ENCODE measurements at regions not wholly inside any gene's neighbourhood (a gene's known extent, or its start where the extent isn't known, plus 50 kb on each side); places are given as distances from the start of the nearest gene placed in this dataset.

GRCh38 chr6:14783594-14783993 lies 462.3 kb upstream of the JARID2 start:
- TF ChIP-seq, protein P1, sequence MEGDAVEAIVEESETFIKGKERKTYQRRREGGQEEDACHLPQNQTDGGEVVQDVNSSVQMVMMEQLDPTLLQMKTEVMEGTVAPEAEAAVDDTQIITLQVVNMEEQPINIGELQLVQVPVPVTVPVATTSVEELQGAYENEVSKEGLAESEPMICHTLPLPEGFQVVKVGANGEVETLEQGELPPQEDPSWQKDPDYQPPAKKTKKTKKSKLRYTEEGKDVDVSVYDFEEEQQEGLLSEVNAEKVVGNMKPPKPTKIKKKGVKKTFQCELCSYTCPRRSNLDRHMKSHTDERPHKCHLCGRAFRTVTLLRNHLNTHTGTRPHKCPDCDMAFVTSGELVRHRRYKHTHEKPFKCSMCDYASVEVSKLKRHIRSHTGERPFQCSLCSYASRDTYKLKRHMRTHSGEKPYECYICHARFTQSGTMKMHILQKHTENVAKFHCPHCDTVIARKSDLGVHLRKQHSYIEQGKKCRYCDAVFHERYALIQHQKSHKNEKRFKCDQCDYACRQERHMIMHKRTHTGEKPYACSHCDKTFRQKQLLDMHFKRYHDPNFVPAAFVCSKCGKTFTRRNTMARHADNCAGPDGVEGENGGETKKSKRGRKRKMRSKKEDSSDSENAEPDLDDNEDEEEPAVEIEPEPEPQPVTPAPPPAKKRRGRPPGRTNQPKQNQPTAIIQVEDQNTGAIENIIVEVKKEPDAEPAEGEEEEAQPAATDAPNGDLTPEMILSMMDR (conservative IDR thresholded peaks at IDR 0.05; ENCODE audit: control insufficient read depth, insufficient read depth, low read depth, low read length), result no peak
- DNase-seq (ENCODE audit: low read depth), result no peak
- H3K4me3 ChIP-seq (ENCODE audit: control insufficient read depth, low read depth, low read length), result no peak overlapping the region

GRCh38 chr6:14784596-14785492 lies 461.0 kb upstream of the JARID2 start:
- H3K4me3 ChIP-seq (ENCODE audit: control insufficient read depth, low read depth, low read length), result no peak overlapping the region
- no peak for DNase-seq (ENCODE audit: low read depth)
- TF ChIP-seq, protein P1 (conservative IDR thresholded peaks at IDR 0.05; ENCODE audit: control insufficient read depth, insufficient read depth, low read depth, low read length), result no peak

- TF ChIP-seq, protein P1 (conservative IDR thresholded peaks at IDR 0.05; ENCODE audit: control insufficient read depth, insufficient read depth, low read depth, low read length), result no peak
- no peak overlapping the region for H3K4me3 ChIP-seq (ENCODE audit: control insufficient read depth, low read depth, low read length)
- DNase-seq (ENCODE audit: low read depth), result no peak
Measured at GRCh38 chr6:14785493-14785790, 460.4 kb upstream of the JARID2 start.

DNA sequence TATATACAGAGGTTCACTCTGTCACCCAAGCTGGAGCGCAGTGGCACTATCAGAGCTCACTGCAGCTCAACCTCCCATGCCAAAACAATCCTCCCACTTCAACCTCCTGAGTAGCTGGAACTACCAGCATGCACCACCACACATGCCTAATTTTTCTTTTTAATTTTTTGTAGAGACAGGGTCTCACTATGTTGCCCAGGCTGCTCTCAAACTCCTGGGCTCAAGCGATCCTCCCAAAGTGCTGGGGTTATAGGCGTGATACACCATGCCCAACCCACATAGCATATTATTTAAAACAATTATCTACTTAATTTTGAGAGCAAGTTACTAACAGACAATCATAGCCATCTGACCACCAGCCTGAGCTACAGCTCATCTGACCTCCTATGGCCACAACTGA lies 459.9 kb upstream of the JARID2 start:
- no peak for DNase-seq (ENCODE audit: low read depth)
- no peak overlapping the region for H3K4me3 ChIP-seq (ENCODE audit: control insufficient read depth, low read depth, low read length)
- TF ChIP-seq, protein P1 (conservative IDR thresholded peaks at IDR 0.05; ENCODE audit: control insufficient read depth, insufficient read depth, low read depth, low read length), result no peak

- TF ChIP-seq, protein P1 (conservative IDR thresholded peaks at IDR 0.05; ENCODE audit: control insufficient read depth, insufficient read depth, low read depth, low read length), result no peak
- H3K4me3 ChIP-seq (ENCODE audit: control insufficient read depth, low read depth, low read length), result no peak overlapping the region
- no peak for DNase-seq (ENCODE audit: low read depth)
Measured at GRCh38 chr6:14786455-14786854, 459.4 kb upstream of the JARID2 start.

DNA sequence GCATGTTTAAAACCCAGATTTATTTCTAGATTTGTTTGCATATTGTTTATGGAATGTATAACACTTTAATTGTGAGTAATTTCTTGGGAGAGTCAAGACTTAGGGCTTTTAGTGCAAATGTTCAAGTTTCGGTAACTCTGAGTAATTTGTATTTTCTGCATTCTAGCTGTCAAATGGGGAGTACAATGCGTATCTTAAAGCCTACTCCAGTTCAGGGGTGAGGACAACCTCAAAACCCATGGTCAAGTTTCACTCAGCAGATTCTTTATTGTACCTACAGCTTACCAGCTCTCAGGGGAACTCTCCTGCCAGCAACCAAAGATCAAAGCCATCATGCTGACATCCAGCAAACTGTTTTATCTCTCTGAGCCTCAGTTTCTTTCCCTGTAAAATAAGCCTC lies 458.6 kb upstream of the JARID2 start:
- DNase-seq (ENCODE audit: low read depth), result no peak
- H3K4me3 ChIP-seq (ENCODE audit: control insufficient read depth, low read depth, low read length), result no peak overlapping the region
- TF ChIP-seq, protein P1 (conservative IDR thresholded peaks at IDR 0.05; ENCODE audit: control insufficient read depth, insufficient read depth, low read depth, low read length), result no peak

Measured in fibroblast of mammary gland (primary cell).